ENCODE measurements at regions not wholly inside any gene's neighbourhood (a gene's known extent, or its start where the extent isn't known, plus 50 kb on each side); places are given as distances from the start of the nearest gene placed in this dataset.
"Not testable (repeated sequence)": the region's sequence is repeated elsewhere in the genome, so short reads cannot be mapped to it uniquely, and the experiment has no call there.

- intact Hi-C loops (cut with micrococcal nuclease; ENCODE audit: unreplicated experiment) (no loop called here), in situ Hi-C loops (cut with HindIII; ENCODE audit: low pct_unique_long_range_greater_than_20kb, low sequenced_read_pairs) (no loop called here)
- TF ChIP-seq SIN3A (IDR thresholded peaks at IDR 0.05; ENCODE audit: borderline replicate concordance, insufficient read depth, low read depth, low read length), result no peak
- TF ChIP-seq TCF7L2 (IDR thresholded peaks at IDR 0.05; ENCODE audit: low read depth, low read length), result no peak
- no peak for TF ChIP-seq POLR2AphosphoS5 (IDR thresholded peaks at IDR 0.05; ENCODE audit: low read depth, low read length)
- no peak for TF ChIP-seq REST (IDR thresholded peaks at IDR 0.05; ENCODE audit: insufficient read depth in 1 of 2, low read depth in 2 of 2, low read length in 1 of 2)
- no peak for TF ChIP-seq CTCF (IDR thresholded peaks at IDR 0.05)
- H3K27me3 ChIP-seq (ENCODE audit: control insufficient read depth, insufficient read depth, low read length), result no peaks in the 10 kb centered on the region
- H3K9me3 ChIP-seq (ENCODE audit: control insufficient read depth, insufficient read depth, low read depth, low read length), result no peaks in the 10 kb centered on the region
- H3K36me3 ChIP-seq (ENCODE audit: control insufficient read depth, insufficient read depth, low read length), result no peaks in the 10 kb centered on the region
- no peak overlapping the region for H3K27ac ChIP-seq (ENCODE audit: low read length)
- no peaks in the 10 kb centered on the region for H3K4me1 ChIP-seq (ENCODE audit: control insufficient read depth, insufficient read depth, low read length)
- BruUV-seq (replicated peaks), result no TSS peak
- no peak overlapping the region for H3K4me3 ChIP-seq (ENCODE audit: low read depth in 2 of 2, low read length in 2 of 2)
- DNase-seq (ENCODE audit: low read depth, low spot score) (no peak), ATAC-seq (no peak)
- ChIA-PET POLR2A (no interaction called here), CTCF (no interaction called here)
Observed at GRCh38 chr2:84115173-84115857, 343.8 kb downstream of the SUCLG1 start.

- ATAC-seq; CTCF ChIA-PET; H3K4me3 ChIP-seq (ENCODE audit: low read depth in 2 of 2, low read length in 2 of 2); intact Hi-C loops (cut with micrococcal nuclease; ENCODE audit: unreplicated experiment); H3K9me3 ChIP-seq (ENCODE audit: control insufficient read depth, insufficient read depth, low read depth, low read length); DNase-seq (ENCODE audit: low read depth, low spot score); POLR2A ChIA-PET; H3K27ac ChIP-seq (ENCODE audit: low read length); in situ Hi-C loops (cut with HindIII; ENCODE audit: low pct_unique_long_range_greater_than_20kb, low sequenced_read_pairs); H3K36me3 ChIP-seq (ENCODE audit: control insufficient read depth, insufficient read depth, low read length); BruUV-seq (replicated peaks); H3K4me1 ChIP-seq (ENCODE audit: control insufficient read depth, insufficient read depth, low read length); H3K27me3 ChIP-seq (ENCODE audit: control insufficient read depth, insufficient read depth, low read length): not testable (repeated sequence)
Observed at GRCh38 chr2:84103816-84104527, 355.1 kb downstream of the SUCLG1 start.

GRCh38 chr2:84102274-84102673, 356.8 kb downstream of the SUCLG1 start:
- intact Hi-C loops (cut with micrococcal nuclease; ENCODE audit: unreplicated experiment) (no loop called here), in situ Hi-C loops (cut with HindIII; ENCODE audit: low pct_unique_long_range_greater_than_20kb, low sequenced_read_pairs) (no loop called here)
- no peaks in the 10 kb centered on the region for H3K27me3 ChIP-seq (ENCODE audit: control insufficient read depth, insufficient read depth, low read length)
- no peaks in the 10 kb centered on the region for H3K36me3 ChIP-seq (ENCODE audit: control insufficient read depth, insufficient read depth, low read length)
- DNase-seq (ENCODE audit: low read depth, low spot score) (no peak), ATAC-seq (no peak)
- no TSS peak for BruUV-seq (replicated peaks)
- no peak for TF ChIP-seq REST (IDR thresholded peaks at IDR 0.05; ENCODE audit: insufficient read depth in 1 of 2, low read depth in 2 of 2, low read length in 1 of 2)
- no peak for TF ChIP-seq POLR2AphosphoS5 (IDR thresholded peaks at IDR 0.05; ENCODE audit: low read depth, low read length)
- TF ChIP-seq CTCF (IDR thresholded peaks at IDR 0.05), result no peak
- TF ChIP-seq SIN3A (IDR thresholded peaks at IDR 0.05; ENCODE audit: borderline replicate concordance, insufficient read depth, low read depth, low read length), result no peak
- no peak for TF ChIP-seq TCF7L2 (IDR thresholded peaks at IDR 0.05; ENCODE audit: low read depth, low read length)
- H3K4me3 ChIP-seq (ENCODE audit: low read depth in 2 of 2, low read length in 2 of 2), result no peak overlapping the region
- no peaks in the 10 kb centered on the region for H3K4me1 ChIP-seq (ENCODE audit: control insufficient read depth, insufficient read depth, low read length)
- no peaks in the 10 kb centered on the region for H3K9me3 ChIP-seq (ENCODE audit: control insufficient read depth, insufficient read depth, low read depth, low read length)
- no peak overlapping the region for H3K27ac ChIP-seq (ENCODE audit: low read length)
- POLR2A ChIA-PET, result no interaction called here
- CTCF ChIA-PET, result no interaction called here

Data from Panc1 (cell line).